SK-N-MC (cell line): ENCODE measurements at regions not wholly inside any gene's neighbourhood (a gene's known extent, or its start where the extent isn't known, plus 50 kb on each side); places are given as distances from the start of the nearest gene placed in this dataset.

Source experiments
- DNase-seq: peaks from one replicate; pipeline ENCODE4 v3.0.0-alpha.2; 2011; ENCODE audit warnings: low read depth, low spot score
- H3K27ac ChIP-seq: fragments of 200-600 bp; sonication (generic); 2 replicates; pipeline ENCODE4 v1.5.1; 2016; ENCODE audit warnings: mixed run types
- H3K36me3 ChIP-seq: fragments of 200-600 bp; sonication (generic); 2 replicates; pipeline ENCODE4 v1.6.1; 2017; ENCODE audit warnings: antibody characterized with exemption, low read length, mixed read lengths; ENCODE audit not compliant: insufficient read depth
- H3K4me3 ChIP-seq: fragments of 200-600 bp; sonication (generic); 2 replicates; pipeline ENCODE4 v1.5.1; 2016
- H3K9ac ChIP-seq: fragments of 200-600 bp; sonication (generic); 2 replicates; pipeline ENCODE4 v1.8.0; 2017; ENCODE audit warnings: mixed run types, mixed read lengths; ENCODE audit not compliant: insufficient read length
- H3K9me3 ChIP-seq: fragments of 200-600 bp; sonication (generic); 2 replicates; pipeline ENCODE4 v1.6.1; 2017; ENCODE audit warnings: low read depth, mild to moderate bottlenecking, antibody characterized with exemption, low read length, moderate library complexity, mixed read lengths
- EZH2 ChIP-seq: fragments of 200-600 bp; sonication (generic); IDR thresholded peaks from one replicate; pipeline ENCODE4 v1.6.1; 2017; ENCODE audit warnings: antibody characterized with exemption
- FOXP2 ChIP-seq: optimal IDR thresholded peaks from 2 replicates; pipeline ENCODE3; 2011; ENCODE audit warnings: mild to moderate bottlenecking, moderate library complexity; ENCODE audit not compliant: insufficient read depth; ENCODE audit errors: extremely low read length, control extremely low read depth
- POLR2AphosphoS5 ChIP-seq: IDR thresholded peaks from 2 replicates; pipeline ENCODE4 v1.6.1; 2012; ENCODE audit warnings: mild to moderate bottlenecking, low read depth, low read length, borderline replicate concordance

- no peaks in the 10 kb centered on the region for H3K9me3 ChIP-seq
- no peak overlapping the region for H3K27ac ChIP-seq
- TF ChIP-seq FOXP2 (no peak), EZH2 (no peak), POLR2AphosphoS5 (no peak)
- no peak overlapping the region for H3K4me3 ChIP-seq
- no peaks in the 10 kb centered on the region for H3K36me3 ChIP-seq
- H3K9ac ChIP-seq = no peak overlapping the region
- DNase-seq = no peak
These were observed 273.5 kb upstream of the HS6ST1 start for GRCh38 chr2:128591861-128592822.

DNA sequence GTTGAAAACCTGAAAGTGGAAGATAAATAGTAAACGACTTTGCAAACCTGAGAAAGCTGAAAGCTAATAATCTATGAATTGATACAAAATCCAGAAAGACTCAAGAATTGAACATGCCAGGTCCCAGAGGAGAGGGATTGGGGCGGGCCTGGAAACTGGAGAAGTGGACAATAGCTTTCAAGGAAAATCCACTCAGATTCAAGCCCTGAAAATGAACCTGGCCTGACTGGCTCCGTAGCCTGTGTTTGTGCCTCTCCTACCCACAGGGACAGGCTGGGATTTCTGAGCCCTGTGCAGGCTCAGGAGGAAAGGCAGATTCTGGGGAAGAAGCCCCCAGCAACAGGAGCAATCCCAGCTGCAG is 274.8 kb upstream of the HS6ST1 start:
- Histone ChIP-seq H3K27ac (no peak overlapping the region), H3K36me3 (no peaks in the 10 kb centered on the region), H3K9me3 (no peaks in the 10 kb centered on the region), H3K9ac (no peak overlapping the region), H3K4me3 (no peak overlapping the region)
- TF ChIP-seq POLR2AphosphoS5 = no peak
- no peak for TF ChIP-seq EZH2
- no peak for TF ChIP-seq FOXP2
- DNase-seq = no peak

DNA sequence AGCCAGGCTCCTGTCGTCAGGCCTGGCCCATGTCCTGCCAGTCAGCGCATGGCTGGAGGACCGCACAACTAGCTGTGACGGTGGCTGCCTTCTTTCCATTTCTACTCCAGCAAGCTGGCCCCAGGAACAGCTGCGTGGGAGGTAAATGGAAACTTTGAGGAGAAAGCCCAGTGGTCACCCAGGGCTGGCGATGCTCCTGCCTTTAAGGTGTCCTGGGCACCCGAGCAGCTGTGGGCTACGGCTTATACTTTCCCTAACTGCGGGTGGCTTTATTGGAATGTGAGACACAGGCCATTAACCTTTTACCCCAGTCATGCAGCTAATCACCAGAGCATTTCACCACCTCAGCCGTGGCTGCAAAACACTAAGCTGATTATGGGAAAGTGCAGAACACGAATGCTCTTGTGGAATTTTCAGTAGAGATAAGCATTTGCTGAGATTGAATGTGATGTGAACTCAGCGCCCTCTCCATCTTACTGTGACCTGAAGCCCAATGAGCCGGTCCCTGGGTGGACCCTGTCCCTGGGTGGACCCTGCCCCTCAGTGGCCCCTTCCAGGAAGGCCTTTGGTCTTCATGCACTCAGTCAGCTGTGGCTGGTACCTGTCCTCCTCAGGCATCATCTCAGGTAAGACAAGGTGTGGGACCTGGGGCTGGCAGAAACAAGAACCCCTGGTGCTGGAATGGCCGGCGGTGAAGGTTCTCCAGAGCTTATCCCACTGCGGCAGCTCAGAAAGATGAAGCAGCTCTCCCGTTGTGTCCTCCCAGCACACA is 275.4 kb upstream of the HS6ST1 start:
- no peak for DNase-seq
- no peaks in the 10 kb centered on the region for H3K36me3 ChIP-seq

GRCh38 chr2:128594651-128594910 is 275.9 kb upstream of the HS6ST1 start:
- Histone ChIP-seq H3K9me3 (no peaks in the 10 kb centered on the region), H3K27ac (no peak overlapping the region), H3K36me3 (no peaks in the 10 kb centered on the region), H3K4me3 (no peak overlapping the region), H3K9ac (no peak overlapping the region)
- TF ChIP-seq EZH2 = no peak
- TF ChIP-seq POLR2AphosphoS5 = no peak
- DNase-seq = no peak

More for the DNA sequence above, 275.4 kb upstream of the HS6ST1 start:
- H3K9me3 ChIP-seq = no peaks in the 10 kb centered on the region
- H3K27ac ChIP-seq = no peak overlapping the region
- no peak overlapping the region for H3K4me3 ChIP-seq
- H3K9ac ChIP-seq = no peak overlapping the region
- TF ChIP-seq POLR2AphosphoS5 = no peak

DNA sequence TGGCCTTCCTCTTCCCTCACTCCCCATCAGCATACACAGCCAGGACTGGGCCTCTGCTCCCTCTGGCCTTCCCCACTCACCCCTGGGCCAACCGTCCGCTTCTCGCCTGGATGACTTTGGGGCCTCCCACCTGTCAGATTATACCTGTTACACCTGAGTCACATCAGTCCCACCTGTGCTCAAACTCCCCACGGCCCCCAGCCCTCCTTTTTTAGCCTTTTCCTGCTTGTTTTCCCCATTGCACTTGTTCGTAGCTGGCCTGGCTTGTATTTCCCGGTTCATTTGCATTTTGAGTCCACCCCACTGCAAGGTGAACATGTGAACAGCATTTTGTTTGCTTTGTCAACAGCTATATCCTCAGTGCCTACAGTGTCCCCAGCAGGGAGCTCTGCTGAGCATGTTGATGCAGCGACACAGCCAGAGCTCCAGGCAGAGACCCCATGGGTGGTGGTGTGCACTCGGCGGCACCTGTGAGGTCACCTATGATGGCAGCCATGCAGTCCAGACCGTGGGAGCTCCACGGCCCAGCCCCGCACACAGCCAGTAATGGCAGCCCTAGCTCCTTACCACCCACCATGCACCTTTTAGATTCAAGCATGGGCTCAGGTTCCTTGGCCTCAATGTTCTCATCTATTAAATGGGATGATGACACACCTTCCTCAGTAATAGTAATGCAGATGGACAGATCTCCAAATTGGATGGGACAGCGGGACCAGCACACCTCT is 276.4 kb upstream of the HS6ST1 start:
- Histone ChIP-seq H3K36me3 (no peaks in the 10 kb centered on the region), H3K9me3 (no peaks in the 10 kb centered on the region), H3K4me3 (no peak overlapping the region), H3K9ac (no peak overlapping the region), H3K27ac (no peak overlapping the region)
- TF ChIP-seq FOXP2 (no peak), POLR2AphosphoS5 (no peak), EZH2 (no peak)
- no peak for DNase-seq

DNA sequence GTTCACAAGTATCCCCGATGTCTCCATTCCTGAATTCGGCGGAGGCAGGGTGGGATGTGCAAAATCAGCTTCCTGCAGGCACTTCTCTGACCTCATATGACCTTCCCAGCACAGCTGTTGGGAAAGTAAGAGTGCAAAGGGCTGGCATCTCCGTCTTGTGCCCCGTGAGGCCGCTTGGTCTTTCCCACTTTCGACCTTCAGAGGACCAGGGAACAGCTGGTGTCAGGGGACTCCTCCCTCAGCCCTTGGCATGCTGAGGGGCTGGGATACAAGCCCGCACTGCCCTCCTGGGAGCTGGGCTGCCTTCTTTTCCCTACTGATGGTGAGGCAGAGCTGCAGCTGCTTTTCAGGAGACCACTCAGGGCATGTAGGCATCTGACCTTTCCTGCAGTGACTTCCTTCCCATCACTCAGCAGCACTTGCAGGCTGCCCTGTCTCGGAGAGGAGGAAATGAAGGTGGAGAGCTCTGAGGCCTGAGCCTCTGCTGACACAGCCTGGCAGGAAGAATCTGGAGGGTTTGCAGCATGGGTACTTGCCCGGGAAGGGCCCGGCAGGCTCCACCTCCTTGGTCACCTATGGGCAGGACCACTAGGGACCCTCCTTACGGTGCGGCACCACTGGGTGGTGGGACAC is 277.2 kb upstream of the HS6ST1 start:
- Histone ChIP-seq H3K4me3 (no peak overlapping the region), H3K27ac (no peak overlapping the region), H3K9me3 (no peaks in the 10 kb centered on the region), H3K9ac (no peak overlapping the region), H3K36me3 (no peaks in the 10 kb centered on the region)
- DNase-seq = no peak
- TF ChIP-seq POLR2AphosphoS5 (no peak), FOXP2 (no peak), EZH2 (no peak)

- DNase-seq = no peak
- no peak overlapping the region for H3K27ac ChIP-seq
- H3K9ac ChIP-seq = no peak overlapping the region
- no peak overlapping the region for H3K4me3 ChIP-seq
- TF ChIP-seq EZH2 (no peak), POLR2AphosphoS5 (no peak), FOXP2 (no peak)
- no peaks in the 10 kb centered on the region for H3K36me3 ChIP-seq
- H3K9me3 ChIP-seq = no peaks in the 10 kb centered on the region
These were observed 277.9 kb upstream of the HS6ST1 start for GRCh38 chr2:128596396-128597120.
